T-cell (primary cell): ENCODE measurements at regions not wholly inside any gene's neighbourhood (a gene's known extent, or its start where the extent isn't known, plus 50 kb on each side); places are given as distances from the start of the nearest gene placed in this dataset.

Experiments used
- ATAC-seq, 4 experiments: fragments of 200-7000 bp in 3 of 4; fragments of 150-1000 bp in 1 of 4; cut with Tn5 transposase; replicated peaks in 1 of 4; 1 replicate in 3 of 4; 2 replicates in 1 of 4; pipeline ENCODE4 v1.10.0; 2021; ENCODE audit warnings: moderate library complexity in 3 of 4, mild to moderate bottlenecking in 2 of 4, moderate number of reproducible peaks in 1 of 4
- CTCF ChIA-PET, 2 donors: fragments of 300-600 bp; sonication (Branson Sonifier 250); formaldehyde crosslinking; loops; one replicate each; lab custom pipeline; 2022; ENCODE audit warnings: antibody characterized with exemption in 2 of 2; lab: Charles Lee
- POLR2A ChIA-PET, 2 donors: fragments of 300-600 bp; sonication (Branson Sonifier 250); formaldehyde crosslinking; loops; one replicate each; lab custom pipeline; 2022; ENCODE audit warnings: antibody characterized with exemption in 2 of 2; lab: Charles Lee
- DNase-seq, 35 experiments: peaks; one replicate each; pipeline versions ENCODE4 v3.0.0 to v3.0.0-alpha.2; 2013 to 2023
- H3K27ac ChIP-seq: one replicate; pipeline ENCODE4 v1.5.1; 2013; ENCODE audit warnings: low read length
- H3K27me3 ChIP-seq, 2 experiments: replicated peaks in 1 of 2; 1 replicate in 1 of 2; 2 replicates in 1 of 2; pipeline versions ENCODE4 v1.6.1 to v1.7.0; 2013; ENCODE audit warnings: low read length in 1 of 2, mixed read lengths in 1 of 2; ENCODE audit not compliant: control insufficient read depth in 2 of 2, insufficient read depth in 2 of 2; ENCODE audit errors: extremely low read depth in 1 of 2
- H3K36me3 ChIP-seq, 2 donors: 1 replicate in 1 of 2; 2 replicates in 1 of 2; pipeline versions ENCODE4 v1.6.1 to v1.7.0; 2013; ENCODE audit warnings: low read length in 1 of 2; ENCODE audit not compliant: control insufficient read depth in 2 of 2, insufficient read depth in 1 of 2; ENCODE audit errors: extremely low read depth in 1 of 2
- H3K4me1 ChIP-seq, 2 experiments: 1 replicate in 1 of 2; 2 replicates in 1 of 2; pipeline versions ENCODE4 v1.6.1 to v1.7.0; 2013; ENCODE audit warnings: low read length in 2 of 2, mixed read lengths in 1 of 2; ENCODE audit not compliant: insufficient read depth in 2 of 2, control insufficient read depth in 1 of 2; ENCODE audit errors: extremely low read depth in 1 of 2
- H3K4me3 ChIP-seq, 2 donors: 1 replicate in 1 of 2; 2 replicates in 1 of 2; pipeline versions ENCODE4 v1.5.1 to v1.7.0; 2013; ENCODE audit warnings: mild to moderate bottlenecking in 2 of 2, low read length in 1 of 2, moderate library complexity in 1 of 2; ENCODE audit not compliant: control insufficient read depth in 1 of 2; ENCODE audit errors: extremely low read depth in 1 of 2
- H3K9me3 ChIP-seq: 2 replicates; pipeline ENCODE4 v1.7.0; 2013
- H3K27ac Mint-ChIP-seq, 2 donors: one replicate each; pipeline ENCODE4 v1.8.0; 2020 to 2021; ENCODE audit warnings: mild to moderate bottlenecking in 2 of 2, mixed read lengths in 2 of 2
- H3K27me3 Mint-ChIP-seq, 2 donors: one replicate each; pipeline ENCODE4 v1.8.0; 2021 to 2022; ENCODE audit warnings: mixed read lengths in 2 of 2
- H3K36me3 Mint-ChIP-seq: one replicate; pipeline ENCODE4 v1.8.0; 2021; ENCODE audit warnings: mixed read lengths
- H3K4me1 Mint-ChIP-seq, 3 donors: one replicate each; pipeline ENCODE4 v1.8.0; 2020 to 2022; ENCODE audit warnings: mixed read lengths in 3 of 3, mild to moderate bottlenecking in 1 of 3
- H3K4me3 Mint-ChIP-seq, 3 donors: one replicate each; pipeline ENCODE4 v1.8.0; 2020 to 2022; ENCODE audit warnings: mild to moderate bottlenecking in 3 of 3, mixed read lengths in 3 of 3, moderate library complexity in 3 of 3
- H3K9me3 Mint-ChIP-seq, 3 donors: one replicate each; pipeline ENCODE4 v1.8.0; 2020 to 2022; ENCODE audit warnings: mixed read lengths in 3 of 3
- WGBS: methylation state at CpG from one replicate; pipeline ENCODE4 v1.1.5; 2013; ENCODE audit warnings: missing lambda C conversion rate; ENCODE audit not compliant: insufficient coverage; 5-methylcytosine and 5-hydroxymethylcytosine counted together

DNA sequence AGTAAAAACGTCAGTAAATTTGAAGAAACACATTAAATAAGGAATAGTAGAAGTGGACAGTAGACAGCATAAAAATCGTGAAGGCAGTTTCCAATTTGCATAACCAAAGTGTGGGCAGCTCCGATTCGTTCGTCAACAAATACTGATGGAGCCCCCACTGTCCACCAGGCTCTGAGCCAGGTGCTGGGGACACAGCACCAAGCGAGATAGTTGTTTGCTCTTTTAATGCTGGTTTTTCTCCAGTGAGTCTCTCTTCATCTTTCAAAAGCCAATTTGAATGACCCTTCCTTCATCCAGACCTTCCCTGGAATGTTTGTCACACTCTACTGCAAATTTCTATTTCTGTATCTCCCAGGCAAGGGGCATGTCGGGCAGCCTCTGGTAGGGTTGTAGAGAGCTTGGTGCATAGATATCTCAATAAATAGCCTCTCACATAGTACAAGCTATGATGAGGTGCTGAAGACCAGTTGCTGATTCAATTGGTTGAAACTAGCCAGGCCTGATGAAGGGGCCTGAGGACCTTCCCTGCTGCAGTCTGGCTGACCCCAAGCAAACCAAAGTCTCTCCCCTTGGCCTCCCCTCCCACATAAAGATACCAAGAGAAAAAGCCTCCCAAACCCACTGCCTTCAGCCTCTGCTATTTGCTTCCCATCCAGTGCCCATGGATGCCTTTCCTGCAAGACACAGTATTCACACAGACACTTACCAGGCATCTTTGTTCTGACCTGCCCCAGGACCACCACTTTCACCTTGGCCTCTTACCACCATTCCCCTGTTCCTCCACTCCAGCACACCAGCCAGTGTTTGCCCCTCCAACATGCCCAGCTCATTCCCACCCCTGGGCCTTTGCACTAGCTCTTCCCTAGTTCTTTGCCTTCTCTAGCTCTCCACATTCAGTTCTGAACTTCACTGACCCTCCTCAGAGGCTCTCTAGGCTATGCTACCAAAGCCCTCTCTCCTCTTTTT lies 125.2 kb downstream of the CEBPB start:
- WGBS, result 91% methylated on average over 4 of the region's 7 CpGs
- Histone ChIP-seq H3K36me3 (no peaks in the 10 kb centered on the region), H3K4me1 (no peaks in the 10 kb centered on the region), H3K27ac (no peak overlapping the region), H3K4me3 (no peak overlapping the region), H3K9me3 (no peaks in the 10 kb centered on the region), H3K27me3 (peaks cover 0 to 29% of the 10 kb centered on the region in 2 experiments)
- ATAC-seq (no peak), DNase-seq (no peak)
- ChIA-PET POLR2A (interaction anchor here in 1 of 2 donors (0.7 kb wide), 1 partner anchor 18 kb away, joined by 4 read pairs; no protein-coding TSS in a partner anchor), CTCF (interaction anchor here in 1 of 2 donors (0.7 kb wide), 1 partner anchor 232 kb away, joined by 5 read pairs; no protein-coding TSS in a partner anchor)
- no peaks in the 10 kb centered on the region for H3K9me3 Mint-ChIP-seq
- no peak overlapping the region for H3K4me3 Mint-ChIP-seq
- peaks cover 10 to 18% of the 10 kb centered on the region in 2 donors for H3K27me3 Mint-ChIP-seq
- H3K36me3 Mint-ChIP-seq, result no peaks in the 10 kb centered on the region
- no peak overlapping the region for H3K27ac Mint-ChIP-seq
- H3K4me1 Mint-ChIP-seq, result no peaks in the 10 kb centered on the region

DNA sequence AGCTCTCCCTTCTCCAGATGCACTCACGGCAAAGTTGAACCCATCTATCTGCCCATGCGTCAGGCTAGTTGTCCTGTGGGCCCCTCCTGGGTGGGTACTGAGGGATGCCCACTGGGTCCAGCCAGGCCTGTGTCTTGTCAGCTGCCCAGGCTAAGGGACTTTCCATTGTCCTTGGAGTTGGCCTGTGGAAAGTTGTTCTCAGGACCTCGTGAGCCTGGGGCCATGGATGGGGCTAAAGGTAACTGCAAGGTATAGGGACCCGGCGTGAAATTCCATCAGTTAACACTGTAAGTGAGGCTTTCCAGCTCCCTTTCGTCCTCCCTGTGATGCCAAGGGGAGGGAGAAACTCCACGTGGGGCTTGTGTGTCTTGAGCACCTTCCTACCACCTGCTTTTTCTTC lies 126.5 kb downstream of the CEBPB start:
- no peaks in the 10 kb centered on the region for H3K36me3 Mint-ChIP-seq
- H3K9me3 ChIP-seq, result no peaks in the 10 kb centered on the region
- H3K27ac ChIP-seq, result no peak overlapping the region
- peaks cover 0 to 39% of the 10 kb centered on the region in 2 experiments for H3K27me3 ChIP-seq
- no peaks in the 10 kb centered on the region for H3K9me3 Mint-ChIP-seq
- H3K27ac Mint-ChIP-seq, result no peak overlapping the region
- ATAC-seq (no peak), DNase-seq (no peak)
- WGBS, result 83% methylated on average over 1 of the region's 7 CpGs
- no peak overlapping the region for H3K4me3 Mint-ChIP-seq
- peaks cover 10 to 19% of the 10 kb centered on the region in 2 donors for H3K27me3 Mint-ChIP-seq
- H3K4me1 ChIP-seq, result no peaks in the 10 kb centered on the region
- H3K4me1 Mint-ChIP-seq, result no peaks in the 10 kb centered on the region
- no peak overlapping the region for H3K4me3 ChIP-seq
- H3K36me3 ChIP-seq, result no peaks in the 10 kb centered on the region
- ChIA-PET CTCF (no interaction called here), POLR2A (no interaction called here)

DNA sequence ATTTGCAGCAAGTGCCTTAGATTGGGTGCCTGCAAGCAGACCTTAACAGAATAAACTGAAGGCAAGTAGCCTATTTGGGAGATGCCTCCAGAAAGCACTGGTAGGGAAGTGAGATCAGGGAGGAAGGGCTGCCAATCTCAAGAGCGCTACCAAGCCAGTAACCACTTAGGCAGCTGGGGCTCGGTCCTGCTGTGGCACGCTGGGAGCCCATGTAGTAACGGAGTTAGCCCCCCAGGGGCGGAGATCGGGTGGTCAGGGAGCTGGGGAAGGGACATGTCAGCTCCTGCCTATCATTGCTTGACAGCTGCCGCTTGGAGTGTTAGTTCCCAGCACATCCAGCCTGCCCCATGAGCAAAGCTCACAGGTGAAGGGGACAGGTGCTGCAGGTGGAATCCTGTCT lies 127.0 kb downstream of the CEBPB start:
- no peaks in the 10 kb centered on the region for H3K4me1 Mint-ChIP-seq
- peaks cover 0 to 43% of the 10 kb centered on the region in 2 experiments for H3K27me3 ChIP-seq
- H3K36me3 Mint-ChIP-seq, result no peaks in the 10 kb centered on the region
- DNase-seq, result no peak
- CTCF ChIA-PET, result no interaction called here
- H3K4me3 ChIP-seq, result no peak overlapping the region
- no peak overlapping the region for H3K27ac Mint-ChIP-seq
- WGBS, result 100% methylated on average over 3 of the region's 7 CpGs
- H3K4me3 Mint-ChIP-seq, result no peak overlapping the region
- POLR2A ChIA-PET, result no interaction called here
- no peaks in the 10 kb centered on the region for H3K9me3 ChIP-seq
- ATAC-seq, result no peak
- H3K36me3 ChIP-seq, result no peaks in the 10 kb centered on the region
- no peak overlapping the region for H3K27ac ChIP-seq
- H3K9me3 Mint-ChIP-seq, result no peaks in the 10 kb centered on the region
- H3K4me1 ChIP-seq, result no peaks in the 10 kb centered on the region
- peaks cover 10 to 20% of the 10 kb centered on the region in 2 donors for H3K27me3 Mint-ChIP-seq

DNA sequence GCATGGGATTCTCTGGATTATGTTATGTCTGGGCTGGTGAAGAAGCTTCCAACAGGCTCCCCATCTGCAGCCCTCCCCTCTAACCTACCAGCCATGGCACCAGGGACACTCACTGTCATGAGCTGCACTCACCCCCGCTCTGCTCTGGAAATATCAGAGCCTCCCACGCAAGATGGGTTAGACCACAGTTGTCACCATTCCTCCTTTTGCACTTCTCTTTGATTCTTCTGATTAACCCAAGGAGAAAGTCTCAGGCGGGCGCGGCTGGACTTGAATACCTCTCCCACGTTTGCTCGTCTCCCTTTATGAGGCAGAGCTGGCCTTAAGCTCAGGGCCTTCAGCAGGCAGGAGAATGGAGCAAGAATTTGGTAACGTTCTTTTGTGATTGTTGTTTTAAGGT lies 128.1 kb downstream of the CEBPB start:
- no peaks in the 10 kb centered on the region for H3K9me3 ChIP-seq
- H3K36me3 ChIP-seq, result no peaks in the 10 kb centered on the region
- ChIA-PET POLR2A (no interaction called here), CTCF (no interaction called here)
- no peak overlapping the region for H3K4me3 Mint-ChIP-seq
- H3K4me1 Mint-ChIP-seq, result no peaks in the 10 kb centered on the region
- H3K4me3 ChIP-seq, result no peak overlapping the region
- DNase-seq (no peak), ATAC-seq (no peak)
- H3K27me3 ChIP-seq, result peaks cover 0 to 37% of the 10 kb centered on the region in 2 experiments
- no peak overlapping the region for H3K27ac Mint-ChIP-seq
- H3K27me3 Mint-ChIP-seq, result peaks cover 10 to 17% of the 10 kb centered on the region in 2 donors
- WGBS, result 63% methylated on average over 2 of the region's 8 CpGs
- H3K36me3 Mint-ChIP-seq, result no peaks in the 10 kb centered on the region
- no peak overlapping the region for H3K27ac ChIP-seq
- H3K9me3 Mint-ChIP-seq, result no peaks in the 10 kb centered on the region
- no peaks in the 10 kb centered on the region for H3K4me1 ChIP-seq

DNA sequence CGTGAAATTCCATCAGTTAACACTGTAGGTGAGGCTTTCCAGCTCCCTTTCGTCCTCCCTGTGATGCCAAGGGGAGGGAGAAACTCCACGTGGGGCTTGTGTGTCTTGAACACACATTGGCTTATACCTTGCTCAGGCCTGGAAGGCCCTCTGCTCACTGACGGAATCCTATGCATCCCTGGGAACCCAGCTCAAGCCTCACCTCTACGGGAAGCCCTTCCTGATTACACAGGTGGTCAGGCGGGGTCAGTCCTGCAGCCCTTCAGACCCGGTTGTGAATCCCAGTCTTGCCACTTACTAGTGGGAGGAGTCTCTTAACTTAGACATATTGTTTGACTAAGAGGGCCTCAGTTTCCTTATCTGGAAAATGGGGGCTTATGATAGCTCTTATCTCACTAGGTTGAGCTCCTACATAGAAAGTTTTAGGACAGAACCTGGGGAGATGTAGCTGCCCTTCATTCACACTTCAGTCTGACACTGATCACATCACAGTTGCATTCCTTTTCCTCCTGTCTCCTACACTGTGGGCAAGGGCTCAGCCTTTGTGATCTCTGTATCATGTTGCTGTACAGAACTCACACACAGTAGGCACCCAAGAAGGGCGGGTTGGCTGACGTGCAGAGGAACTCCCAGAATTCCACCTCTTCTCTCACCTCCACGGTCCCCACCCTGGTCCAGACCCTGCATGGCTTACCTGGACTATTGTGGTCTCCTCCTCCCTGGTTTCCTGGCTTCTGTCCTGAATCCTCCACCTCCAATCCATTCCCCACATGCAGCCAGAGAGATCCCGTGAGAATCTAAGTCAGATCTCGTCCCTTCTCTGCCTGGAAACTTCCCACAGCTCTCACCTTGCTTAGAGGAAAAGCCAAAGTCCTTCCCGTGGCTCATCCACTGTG lies 129.6 kb downstream of the CEBPB start:
- Histone ChIP-seq H3K36me3 (no peaks in the 10 kb centered on the region), H3K27me3 (peaks cover 0 to 34% of the 10 kb centered on the region in 2 experiments), H3K27ac (no peak overlapping the region), H3K4me3 (no peak overlapping the region), H3K9me3 (no peaks in the 10 kb centered on the region), H3K4me1 (no peaks in the 10 kb centered on the region)
- H3K9me3 Mint-ChIP-seq, result peaks cover 0 to 6% (median 0%) of the 10 kb centered on the region in 3 donors
- H3K4me3 Mint-ChIP-seq, result no peak overlapping the region
- POLR2A ChIA-PET, result no interaction called here
- no peaks in the 10 kb centered on the region for H3K4me1 Mint-ChIP-seq
- H3K36me3 Mint-ChIP-seq, result no peaks in the 10 kb centered on the region
- CTCF ChIA-PET, result interaction anchor here in 1 of 2 donors (0.6 kb wide), 1 partner anchor 145 kb away, joined by 3 read pairs; no protein-coding TSS in a partner anchor
- no peak overlapping the region for H3K27ac Mint-ChIP-seq
- H3K27me3 Mint-ChIP-seq, result peaks cover 10 to 17% of the 10 kb centered on the region in 2 donors
- no peak for DNase-seq
- 84% methylated on average over 9 of the region's 13 CpGs for WGBS
- no peak for ATAC-seq
